Naive thymus-derived CD4-positive, alpha-beta T cell (primary cell): ENCODE measurements at regions not wholly inside any gene's neighbourhood (a gene's known extent, or its start where the extent isn't known, plus 50 kb on each side); places are given as distances from the start of the nearest gene placed in this dataset.
A peak's percentile ranks its signal among the peaks of the same experiment; 100 is the strongest.

ENCODE experiments used
- ATAC-seq: fragments of 150-1000 bp; cut with Tn5 transposase; 2 replicates; pipeline ENCODE4 v1.10.0; 2021; ENCODE audit warnings: mild to moderate bottlenecking, moderate library complexity
- CTCF ChIA-PET: fragments of 350-600 bp; sonication (Branson Sonifier 250); formaldehyde crosslinking; loops from one replicate; lab custom pipeline; 2021; ENCODE audit warnings: antibody characterized with exemption; lab: Charles Lee
- POLR2A ChIA-PET: fragments of 350-600 bp; sonication (Branson Sonifier 250); formaldehyde crosslinking; loops from one replicate; lab custom pipeline; 2021; ENCODE audit warnings: antibody characterized with exemption, inconsistent platforms; lab: Charles Lee
- DNase-seq, 9 donors: peaks; one replicate each; pipeline versions ENCODE4 v3.0.0 to v3.0.0-alpha.2; 2020 to 2022; ENCODE audit warnings: mixed read lengths in 1 of 9
- H3K27ac ChIP-seq: one replicate; pipeline ENCODE4 v1.7.0; 2013; ENCODE audit warnings: mild to moderate bottlenecking, low read depth, low read length, moderate library complexity
- H3K27me3 ChIP-seq, 2 donors: one replicate each; pipeline ENCODE4 v1.7.0; 2013; ENCODE audit warnings: low read length in 2 of 2, mild to moderate bottlenecking in 2 of 2, moderate library complexity in 2 of 2; ENCODE audit not compliant: control insufficient read depth in 2 of 2, insufficient read depth in 2 of 2
- H3K36me3 ChIP-seq, 3 experiments: 1 replicate in 2 of 3; 2 replicates in 1 of 3; pipeline ENCODE4 v1.7.0; 2013; ENCODE audit warnings: low read length in 3 of 3, mild to moderate bottlenecking in 3 of 3, moderate library complexity in 1 of 3; ENCODE audit not compliant: insufficient read depth in 3 of 3, control insufficient read depth in 2 of 3
- H3K4me1 ChIP-seq, 2 donors: one replicate each; pipeline ENCODE4 v1.7.0; 2013; ENCODE audit warnings: low read length in 2 of 2, mild to moderate bottlenecking in 2 of 2, moderate library complexity in 1 of 2; ENCODE audit not compliant: control insufficient read depth in 2 of 2, insufficient read depth in 2 of 2
- H3K4me3 ChIP-seq: 2 replicates; pipeline ENCODE4 v1.7.0; 2013; ENCODE audit warnings: mild to moderate bottlenecking, low read length
- H3K9me3 ChIP-seq, 3 experiments: 1 replicate in 2 of 3; 2 replicates in 1 of 3; pipeline ENCODE4 v1.7.0; 2013; ENCODE audit warnings: low read length in 3 of 3; ENCODE audit not compliant: control insufficient read depth in 2 of 3
- H3K27ac Mint-ChIP-seq, 9 donors: one replicate each; pipeline ENCODE4 v1.8.0; 2020 to 2022; ENCODE audit warnings: mixed read lengths in 9 of 9, mild to moderate bottlenecking in 8 of 9, moderate library complexity in 5 of 9, inconsistent platforms in 2 of 9
- H3K27me3 Mint-ChIP-seq, 5 donors: one replicate each; pipeline ENCODE4 v1.8.0; 2021 to 2022; ENCODE audit warnings: mixed read lengths in 5 of 5, mild to moderate bottlenecking in 1 of 5
- H3K36me3 Mint-ChIP-seq, 5 donors: one replicate each; pipeline ENCODE4 v1.8.0; 2020 to 2022; ENCODE audit warnings: mixed read lengths in 5 of 5, mild to moderate bottlenecking in 3 of 5, inconsistent platforms in 1 of 5
- H3K4me1 Mint-ChIP-seq, 7 donors: one replicate each; pipeline ENCODE4 v1.8.0; 2020 to 2022; ENCODE audit warnings: mixed read lengths in 7 of 7, mild to moderate bottlenecking in 3 of 7, inconsistent platforms in 1 of 7
- H3K4me3 Mint-ChIP-seq, 10 donors: one replicate each; pipeline ENCODE4 v1.8.0; 2020 to 2022; ENCODE audit warnings: mild to moderate bottlenecking in 10 of 10, mixed read lengths in 10 of 10, moderate library complexity in 6 of 10, inconsistent platforms in 2 of 10
- H3K9me3 Mint-ChIP-seq, 11 donors: one replicate each; pipeline ENCODE4 v1.8.0; 2020 to 2022; ENCODE audit warnings: mixed read lengths in 11 of 11, mild to moderate bottlenecking in 4 of 11, inconsistent platforms in 1 of 11, moderate library complexity in 1 of 11
- intact Hi-C, 2 donors: fragments of 100-400 bp; cut with micrococcal nuclease; formaldehyde crosslinking; loops; one replicate each; pipeline ENCODE4 v1.15.1; 2023

- no peaks in the 10 kb centered on the region for H3K27me3 Mint-ChIP-seq
- H3K36me3 ChIP-seq = no peaks in the 10 kb centered on the region
- H3K4me3 Mint-ChIP-seq = peak overlapping the region in 9 of 10 donors; percentile 38 to 82 (median 69)
- no peak overlapping the region for H3K27ac ChIP-seq
- no peaks in the 10 kb centered on the region for H3K9me3 Mint-ChIP-seq
- H3K36me3 Mint-ChIP-seq = no peaks in the 10 kb centered on the region
- peaks cover 0 to 12% (median 0%) of the 10 kb centered on the region in 7 donors for H3K4me1 Mint-ChIP-seq
- H3K9me3 ChIP-seq = no peaks in the 10 kb centered on the region
- peak overlapping the region in 7 of 9 donors; percentile 46 to 81 (median 62) for H3K27ac Mint-ChIP-seq
- no peak overlapping the region for H3K4me3 ChIP-seq
- DNase-seq = peak in 1 of 9 donors; percentile 24
- intact Hi-C loops = no loop called here
- ChIA-PET CTCF (no interaction called here), POLR2A (no interaction called here)
- H3K27me3 ChIP-seq = no peaks in the 10 kb centered on the region
- no peaks in the 10 kb centered on the region for H3K4me1 ChIP-seq
- no peak for ATAC-seq
Observed at GRCh38 chr7:434891-435629, 84.6 kb downstream of the PDGFA start.

- POLR2A ChIA-PET = no interaction called here
- no peak overlapping the region for H3K4me3 ChIP-seq
- peak overlapping the region in 6 of 10 donors; percentile 38 to 82 (median 74) for H3K4me3 Mint-ChIP-seq
Observed at GRCh38 chr7:435630-436366, 83.8 kb downstream of the PDGFA start.

GRCh38 chr7:436367-437128, 83.1 kb downstream of the PDGFA start:
- H3K9me3 ChIP-seq = no peaks in the 10 kb centered on the region
- H3K4me1 ChIP-seq = no peaks in the 10 kb centered on the region
- no peak overlapping the region for H3K4me3 ChIP-seq
- Mint-ChIP-seq H3K36me3 (peaks cover 0 to 4% (median 0%) of the 10 kb centered on the region in 5 donors), H3K4me3 (no peak overlapping the region), H3K27ac (no peak overlapping the region), H3K27me3 (no peaks in the 10 kb centered on the region), H3K4me1 (peaks cover 0 to 12% (median 0%) of the 10 kb centered on the region in 7 donors), H3K9me3 (peaks cover 0 to 3% (median 0%) of the 10 kb centered on the region in 11 donors)
- intact Hi-C loops = no loop called here
- H3K27me3 ChIP-seq = no peaks in the 10 kb centered on the region
- no peak for DNase-seq
- no peak for ATAC-seq
- ChIA-PET POLR2A (no interaction called here), CTCF (no interaction called here)
- no peaks in the 10 kb centered on the region for H3K36me3 ChIP-seq
- no peak overlapping the region for H3K27ac ChIP-seq

More at GRCh38 chr7:435630-436366, 83.8 kb downstream of the PDGFA start:
- ATAC-seq = no peak
- peak overlapping the region in 5 of 9 donors; percentile 46 to 81 (median 50) for H3K27ac Mint-ChIP-seq
- no peaks in the 10 kb centered on the region for H3K27me3 Mint-ChIP-seq
- CTCF ChIA-PET = no interaction called here
- peaks cover 0 to 12% (median 0%) of the 10 kb centered on the region in 7 donors for H3K4me1 Mint-ChIP-seq
- no peak for DNase-seq
- Histone ChIP-seq H3K4me1 (no peaks in the 10 kb centered on the region), H3K27me3 (no peaks in the 10 kb centered on the region), H3K36me3 (no peaks in the 10 kb centered on the region), H3K9me3 (no peaks in the 10 kb centered on the region), H3K27ac (no peak overlapping the region)
- intact Hi-C loops = no loop called here
- peaks cover 0 to 3% (median 0%) of the 10 kb centered on the region in 5 donors for H3K36me3 Mint-ChIP-seq
- peaks cover 0 to 3% (median 0%) of the 10 kb centered on the region in 11 donors for H3K9me3 Mint-ChIP-seq

GRCh38 chr7:437329-438251, 82.1 kb downstream of the PDGFA start:
- Histone ChIP-seq H3K4me3 (no peak overlapping the region), H3K4me1 (no peaks in the 10 kb centered on the region), H3K27ac (no peak overlapping the region), H3K9me3 (no peaks in the 10 kb centered on the region), H3K36me3 (no peaks in the 10 kb centered on the region), H3K27me3 (no peaks in the 10 kb centered on the region)
- H3K4me1 Mint-ChIP-seq = peaks cover 0 to 12% (median 0%) of the 10 kb centered on the region in 7 donors
- H3K4me3 Mint-ChIP-seq = no peak overlapping the region
- H3K36me3 Mint-ChIP-seq = peaks cover 0 to 4% (median 0%) of the 10 kb centered on the region in 5 donors
- peaks cover 0 to 3% (median 0%) of the 10 kb centered on the region in 11 donors for H3K9me3 Mint-ChIP-seq
- ATAC-seq (no peak), DNase-seq (no peak)
- ChIA-PET CTCF (no interaction called here), POLR2A (no interaction called here)
- intact Hi-C loops = no loop called here
- H3K27ac Mint-ChIP-seq = peak overlapping the region in 1 of 9 donors; percentile 74
- H3K27me3 Mint-ChIP-seq = no peaks in the 10 kb centered on the region

- Histone ChIP-seq H3K9me3 (no peaks in the 10 kb centered on the region), H3K27ac (no peak overlapping the region), H3K27me3 (no peaks in the 10 kb centered on the region), H3K4me3 (no peak overlapping the region), H3K36me3 (no peaks in the 10 kb centered on the region), H3K4me1 (no peaks in the 10 kb centered on the region)
- DNase-seq = no peak
- H3K36me3 Mint-ChIP-seq = peaks cover 0 to 4% (median 0%) of the 10 kb centered on the region in 5 donors
- intact Hi-C loops = no loop called here
- no peak for ATAC-seq
- peaks cover 0 to 3% (median 0%) of the 10 kb centered on the region in 11 donors for H3K9me3 Mint-ChIP-seq
- H3K4me3 Mint-ChIP-seq = no peak overlapping the region
- POLR2A ChIA-PET = no interaction called here
- H3K27ac Mint-ChIP-seq = no peak overlapping the region
- CTCF ChIA-PET = no interaction called here
- H3K4me1 Mint-ChIP-seq = peaks cover 0 to 12% (median 0%) of the 10 kb centered on the region in 7 donors
- no peaks in the 10 kb centered on the region for H3K27me3 Mint-ChIP-seq
Observed at GRCh38 chr7:438361-438760, 81.3 kb downstream of the PDGFA start.

GRCh38 chr7:438916-439315, 80.7 kb downstream of the PDGFA start:
- Histone ChIP-seq H3K9me3 (no peaks in the 10 kb centered on the region), H3K36me3 (no peaks in the 10 kb centered on the region), H3K4me3 (no peak overlapping the region), H3K27me3 (no peaks in the 10 kb centered on the region), H3K4me1 (no peaks in the 10 kb centered on the region), H3K27ac (no peak overlapping the region)
- Mint-ChIP-seq H3K4me1 (peaks cover 0 to 12% (median 0%) of the 10 kb centered on the region in 7 donors), H3K36me3 (peaks cover 0 to 4% (median 0%) of the 10 kb centered on the region in 5 donors), H3K9me3 (peaks cover 0 to 3% (median 0%) of the 10 kb centered on the region in 11 donors), H3K27ac (no peak overlapping the region), H3K4me3 (no peak overlapping the region), H3K27me3 (no peaks in the 10 kb centered on the region)
- ChIA-PET POLR2A (no interaction called here), CTCF (no interaction called here)
- ATAC-seq (no peak), DNase-seq (no peak)
- intact Hi-C loops = no loop called here
